Lower leg skin (tissue), 3 donors: ENCODE measurements at regions not wholly inside any gene's neighbourhood (a gene's known extent, or its start where the extent isn't known, plus 50 kb on each side); places are given as distances from the start of the nearest gene placed in this dataset.

ENCODE experiments used
- POLR2A ChIP-seq, 2 donors: fragments of 450-650 bp; IDR thresholded peaks; one replicate each; pipeline ENCODE4 v1.6.1; 2016 to 2017; ENCODE audit warnings: antibody characterized with exemption in 2 of 2, mild to moderate bottlenecking in 1 of 2, moderate library complexity in 1 of 2
- TF ChIP-seq, protein P1 (sequence below), 3 donors: fragments of 450-650 bp; IDR thresholded peaks; one replicate each; pipeline ENCODE4 v1.5.1; 2016; ENCODE audit warnings: antibody characterized with exemption in 3 of 3, mild to moderate bottlenecking in 3 of 3, moderate library complexity in 2 of 3

DNA sequence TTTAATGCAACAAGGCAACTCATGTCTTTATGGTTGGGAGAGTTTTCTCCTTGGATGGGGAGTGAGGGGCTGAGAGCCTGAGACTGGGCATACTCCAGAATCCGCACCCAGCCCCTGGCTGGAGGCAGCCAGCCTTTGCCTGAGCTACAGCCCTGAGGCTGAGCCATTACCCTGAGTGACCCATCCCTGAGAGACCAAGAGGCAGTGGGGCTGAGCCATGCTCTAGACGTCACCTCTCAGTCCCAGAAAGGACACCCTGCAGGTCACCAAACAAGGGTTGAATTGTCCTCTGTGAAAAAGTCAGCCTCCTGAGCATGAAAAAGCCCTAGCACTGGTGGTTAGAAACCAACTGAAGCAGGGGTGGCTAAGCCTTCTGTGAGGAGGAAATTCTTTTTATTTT is 151.2 kb upstream of the GATB start:
- TF ChIP-seq, protein P1, sequence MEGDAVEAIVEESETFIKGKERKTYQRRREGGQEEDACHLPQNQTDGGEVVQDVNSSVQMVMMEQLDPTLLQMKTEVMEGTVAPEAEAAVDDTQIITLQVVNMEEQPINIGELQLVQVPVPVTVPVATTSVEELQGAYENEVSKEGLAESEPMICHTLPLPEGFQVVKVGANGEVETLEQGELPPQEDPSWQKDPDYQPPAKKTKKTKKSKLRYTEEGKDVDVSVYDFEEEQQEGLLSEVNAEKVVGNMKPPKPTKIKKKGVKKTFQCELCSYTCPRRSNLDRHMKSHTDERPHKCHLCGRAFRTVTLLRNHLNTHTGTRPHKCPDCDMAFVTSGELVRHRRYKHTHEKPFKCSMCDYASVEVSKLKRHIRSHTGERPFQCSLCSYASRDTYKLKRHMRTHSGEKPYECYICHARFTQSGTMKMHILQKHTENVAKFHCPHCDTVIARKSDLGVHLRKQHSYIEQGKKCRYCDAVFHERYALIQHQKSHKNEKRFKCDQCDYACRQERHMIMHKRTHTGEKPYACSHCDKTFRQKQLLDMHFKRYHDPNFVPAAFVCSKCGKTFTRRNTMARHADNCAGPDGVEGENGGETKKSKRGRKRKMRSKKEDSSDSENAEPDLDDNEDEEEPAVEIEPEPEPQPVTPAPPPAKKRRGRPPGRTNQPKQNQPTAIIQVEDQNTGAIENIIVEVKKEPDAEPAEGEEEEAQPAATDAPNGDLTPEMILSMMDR (IDR thresholded peaks at IDR 0.05) = no peak
- TF ChIP-seq POLR2A (IDR thresholded peaks at IDR 0.05) = no peak
